ENCODE measurements at regions not wholly inside any gene's neighbourhood (a gene's known extent, or its start where the extent isn't known, plus 50 kb on each side); places are given as distances from the start of the nearest gene placed in this dataset.

DNA sequence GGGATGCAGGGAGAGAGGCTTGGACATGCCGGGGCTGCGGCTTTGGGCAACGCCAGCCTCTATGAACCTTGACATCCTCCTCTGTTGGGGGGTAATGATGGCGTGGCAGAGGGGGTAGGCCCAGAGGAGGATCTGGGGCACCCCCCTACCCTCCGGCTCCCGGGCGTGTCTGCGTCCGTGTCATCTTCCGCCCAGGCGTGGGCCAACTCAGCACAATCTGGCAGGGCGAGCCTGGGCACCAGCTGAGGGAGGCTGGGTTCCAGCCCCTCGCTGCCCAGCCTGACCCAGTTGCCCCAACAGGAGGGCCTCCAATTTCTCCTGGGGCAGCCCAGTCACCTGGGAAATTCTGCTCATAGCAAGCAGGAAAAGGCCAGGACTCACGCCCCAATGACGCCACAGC is 62.9 kb upstream of the IL17B start:
- Histone ChIP-seq H3K27ac (ENCODE audit: low read depth, low read length) (no peak overlapping the region; the same call in 1 of the 2 replicates), H3K27me3 (ENCODE audit: insufficient read depth, low read length) (no peaks in the 10 kb centered on the region), H2AFZ (ENCODE audit: low read depth, low read length, poor library complexity, severe bottlenecking) (no peak overlapping the region), H3K9ac (ENCODE audit: low read length) (no peak overlapping the region), H3K4me3 (replicated peaks in 1 of 2; ENCODE audit: low read depth in 1 of 2, low read length in 2 of 2) (no peak overlapping the region), H3K4me1 (ENCODE audit: control insufficient read depth in 1 of 2, insufficient read depth in 2 of 2, low read length in 2 of 2) (peaks cover 44 to 73% of the 10 kb centered on the region in 2 experiments), H3K4me2 (ENCODE audit: low read length) (peak overlapping the region; percentile 40), H3K36me3 (ENCODE audit: control insufficient read depth in 1 of 2, insufficient read depth in 2 of 2, low read length in 2 of 2) (no peaks in the 10 kb centered on the region), H4K20me1 (ENCODE audit: insufficient read depth) (no peaks in the 10 kb centered on the region), H3K9me2 (ENCODE audit: insufficient read depth) (no peaks in the 10 kb centered on the region), H3K9me3 (ENCODE audit: control insufficient read depth in 1 of 2, insufficient read depth in 1 of 2, low read depth in 1 of 2, low read length in 2 of 2) (no peaks in the 10 kb centered on the region), H3K79me2 (ENCODE audit: insufficient read depth, low read length) (no peaks in the 10 kb centered on the region)
- POLR2A ChIA-PET = interaction anchor here (1.4 to 4.6 kb wide), 2 partner anchors 14 to 120 kb away, joined by 3 to 32 read pairs; no protein-coding TSS in a partner anchor
- CTCF ChIA-PET = interaction anchor here (0.8 to 5.6 kb wide), 14 partner anchors 10 to 176 kb away, joined by 3 to 34 read pairs (median 4); partner anchors contain the start of gene ARHGEF37
- DNase-seq (ENCODE audit: low read depth, low spot score) (no peak), ATAC-seq (no peak)
- RAD21 ChIA-PET (ENCODE audit: low non-redundant PET in 1 of 2, low total read pairs in 2 of 2, uncharacterized antibody in 2 of 2, unreplicated experiment in 2 of 2) = interaction anchor here (0.8 to 1.0 kb wide), 2 partner anchors 109 to 123 kb away, joined by 3 to 4 read pairs; partner anchors contain the start of gene CSNK1A1 (in 1 of the 2)
- TF ChIP-seq, protein P1, sequence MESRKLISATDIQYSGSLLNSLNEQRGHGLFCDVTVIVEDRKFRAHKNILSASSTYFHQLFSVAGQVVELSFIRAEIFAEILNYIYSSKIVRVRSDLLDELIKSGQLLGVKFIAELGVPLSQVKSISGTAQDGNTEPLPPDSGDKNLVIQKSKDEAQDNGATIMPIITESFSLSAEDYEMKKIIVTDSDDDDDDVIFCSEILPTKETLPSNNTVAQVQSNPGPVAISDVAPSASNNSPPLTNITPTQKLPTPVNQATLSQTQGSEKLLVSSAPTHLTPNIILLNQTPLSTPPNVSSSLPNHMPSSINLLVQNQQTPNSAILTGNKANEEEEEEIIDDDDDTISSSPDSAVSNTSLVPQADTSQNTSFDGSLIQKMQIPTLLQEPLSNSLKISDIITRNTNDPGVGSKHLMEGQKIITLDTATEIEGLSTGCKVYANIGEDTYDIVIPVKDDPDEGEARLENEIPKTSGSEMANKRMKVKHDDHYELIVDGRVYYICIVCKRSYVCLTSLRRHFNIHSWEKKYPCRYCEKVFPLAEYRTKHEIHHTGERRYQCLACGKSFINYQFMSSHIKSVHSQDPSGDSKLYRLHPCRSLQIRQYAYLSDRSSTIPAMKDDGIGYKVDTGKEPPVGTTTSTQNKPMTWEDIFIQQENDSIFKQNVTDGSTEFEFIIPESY (IDR thresholded peaks at IDR 0.05; ENCODE audit: extremely low read depth, insufficient replicate concordance, low read length) = no peak
- TF ChIP-seq FOSL1 (IDR thresholded peaks at IDR 0.05; ENCODE audit: low read depth) (no peak), CBX3 (IDR thresholded peaks at IDR 0.05; ENCODE audit: low read depth) (no peak), POLR2A (IDR thresholded peaks at IDR 0.05; ENCODE audit: borderline replicate concordance, extremely low read depth, insufficient read depth, insufficient read length) (no peak), RAD21 (IDR thresholded peaks at IDR 0.05; ENCODE audit: low read depth) (no peak), EZH2 (IDR thresholded peaks at IDR 0.05) (no peak), TCF7L2 (IDR thresholded peaks at IDR 0.05; ENCODE audit: borderline replicate concordance, extremely low read depth, insufficient read depth, insufficient read length) (no peak), SP1 (IDR thresholded peaks at IDR 0.05; ENCODE audit: low read depth) (no peak), ZNF274 (IDR thresholded peaks at IDR 0.05; ENCODE audit: low read depth, low read length) (no peak)
- BruUV-seq (replicated peaks) = no TSS peak
- intact Hi-C loops (cut with micrococcal nuclease) = loop anchor here (1.0 to 2.0 kb wide), 3 partner anchors 109 to 177 kb away; partner anchors contain the start of gene CSNK1A1

Measured in HCT116 (cell line).